Activated CD4-positive, alpha-beta T cell treated with anti-CD3 and anti-CD28 coated beads for 36 hours (primary cell): ENCODE measurements at regions not wholly inside any gene's neighbourhood (a gene's known extent, or its start where the extent isn't known, plus 50 kb on each side); places are given as distances from the start of the nearest gene placed in this dataset.

Source experiments
- ATAC-seq: fragments of 200-7000 bp; cut with Tn5 transposase; one replicate; pipeline ENCODE4 v1.10.0; 2021; ENCODE audit warnings: mild to moderate bottlenecking, moderate library complexity
- CTCF ChIA-PET: fragments of 350-600 bp; sonication (Branson Sonifier 250); formaldehyde crosslinking; loops from one replicate; lab custom pipeline; 2021; ENCODE audit warnings: antibody characterized with exemption; lab: Charles Lee
- POLR2A ChIA-PET: fragments of 350-600 bp; sonication (Branson Sonifier 250); formaldehyde crosslinking; loops from one replicate; lab custom pipeline; 2021; ENCODE audit warnings: antibody characterized with exemption, inconsistent platforms; lab: Charles Lee
- DNase-seq: peaks from one replicate; pipeline ENCODE4 v3.0.0-alpha.2; 2020
- H3K27ac Mint-ChIP-seq: one replicate; pipeline ENCODE4 v1.8.0; 2021; ENCODE audit warnings: mixed read lengths
- H3K27me3 Mint-ChIP-seq: one replicate; pipeline ENCODE4 v1.8.0; 2021; ENCODE audit warnings: mixed read lengths
- H3K36me3 Mint-ChIP-seq: one replicate; pipeline ENCODE4 v1.8.0; 2021; ENCODE audit warnings: low read depth, mixed read lengths
- H3K4me1 Mint-ChIP-seq: one replicate; pipeline ENCODE4 v1.8.0; 2021; ENCODE audit warnings: mixed read lengths
- H3K4me3 Mint-ChIP-seq: one replicate; pipeline ENCODE4 v1.8.0; 2021; ENCODE audit warnings: mild to moderate bottlenecking, moderate library complexity, mixed read lengths
- H3K9me3 Mint-ChIP-seq: one replicate; pipeline ENCODE4 v1.8.0; 2021; ENCODE audit warnings: low read depth, mixed read lengths
- intact Hi-C, 2 experiments: fragments of 100-400 bp; cut with DNase I in 1 of 2; cut with micrococcal nuclease in 1 of 2; formaldehyde crosslinking; loops; one replicate each; pipeline versions ENCODE4 v1.14.2 to v1.15.1; 2022 to 2024; cut with DNase I, micrococcal nuclease

DNA sequence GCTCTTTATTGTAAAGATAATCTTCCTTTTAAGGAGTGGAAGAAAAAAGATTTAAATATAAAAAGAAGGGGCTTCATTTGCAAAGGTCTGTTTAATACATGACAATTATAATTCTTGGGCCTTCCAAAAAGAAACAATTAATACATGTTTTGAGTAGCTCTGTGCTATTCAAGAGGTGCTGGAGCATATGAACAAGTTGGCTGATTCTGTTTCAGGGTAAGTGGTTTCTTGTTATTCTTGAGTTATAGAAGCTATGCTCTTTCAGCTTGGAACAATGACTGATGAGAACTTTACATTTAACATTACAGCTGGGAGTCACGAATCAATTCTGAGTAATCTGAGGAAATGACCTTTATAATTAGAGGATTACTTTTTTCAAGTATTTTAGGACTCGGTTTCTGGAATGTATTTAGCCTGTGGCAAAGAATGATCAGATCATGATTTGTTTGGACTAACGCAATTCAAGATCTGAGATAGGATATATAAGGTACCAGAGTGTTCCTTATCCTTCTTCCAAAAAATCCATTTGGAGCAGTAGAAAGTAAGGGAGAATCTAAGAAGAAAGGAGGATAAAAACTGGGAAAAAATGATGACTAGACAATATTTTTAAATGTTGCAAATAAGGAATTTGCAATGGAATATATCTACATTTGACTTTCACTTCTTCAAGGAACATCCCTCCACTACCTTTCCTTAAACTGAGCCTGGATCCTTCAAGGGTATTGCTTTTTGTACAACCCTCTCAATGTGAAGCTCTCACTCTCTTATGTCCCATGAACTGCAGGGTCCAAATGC, 77.1 kb upstream of the KCTD3 start:
- no peak for DNase-seq
- ATAC-seq, result no peak
- no peaks in the 10 kb centered on the region for H3K4me1 Mint-ChIP-seq
- CTCF ChIA-PET, result interaction anchor here (1.7 kb wide), 1 partner anchor 37 kb away, joined by 4 read pairs; no protein-coding TSS in a partner anchor
- no peak overlapping the region for H3K27ac Mint-ChIP-seq
- peaks cover 7% of the 10 kb centered on the region for H3K27me3 Mint-ChIP-seq
- H3K36me3 Mint-ChIP-seq, result no peaks in the 10 kb centered on the region
- H3K4me3 Mint-ChIP-seq, result no peak overlapping the region
- H3K9me3 Mint-ChIP-seq, result peaks cover 5% of the 10 kb centered on the region
- POLR2A ChIA-PET, result interaction anchor here (0.5 kb wide), 1 partner anchor 8 kb away, joined by 3 read pairs; no protein-coding TSS in a partner anchor
- intact Hi-C loops, result no loop called here

DNA sequence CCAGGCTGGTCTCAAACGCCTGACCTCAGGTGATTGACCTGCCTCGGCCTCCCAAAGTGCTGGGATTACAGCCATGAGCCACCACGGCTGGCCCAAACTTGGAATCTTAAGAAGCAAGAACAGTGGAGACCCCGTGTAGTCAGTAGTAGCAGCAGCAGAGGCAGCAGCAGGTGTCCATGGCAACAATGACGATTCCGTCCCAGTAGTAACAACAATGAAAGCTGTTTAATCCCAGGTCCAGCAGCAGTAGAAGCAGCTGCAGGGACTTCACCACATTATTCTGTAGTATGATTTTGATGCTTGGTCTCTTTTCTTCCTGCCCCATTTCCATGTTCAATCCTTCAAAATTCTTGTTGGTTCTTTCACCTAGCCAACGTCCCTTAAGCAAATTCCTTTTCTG, 69.6 kb upstream of the KCTD3 start:
- peaks cover 2% of the 10 kb centered on the region for H3K9me3 Mint-ChIP-seq
- H3K36me3 Mint-ChIP-seq, result no peaks in the 10 kb centered on the region
- peaks cover 10% of the 10 kb centered on the region for H3K27me3 Mint-ChIP-seq
- no peaks in the 10 kb centered on the region for H3K4me1 Mint-ChIP-seq
- POLR2A ChIA-PET, result no interaction called here
- CTCF ChIA-PET, result no interaction called here
- intact Hi-C loops, result no loop called here
- DNase-seq (no peak), ATAC-seq (no peak)
- no peak overlapping the region for H3K27ac Mint-ChIP-seq
- no peak overlapping the region for H3K4me3 Mint-ChIP-seq

- intact Hi-C loops, result no loop called here
- ATAC-seq, result no peak
- H3K36me3 Mint-ChIP-seq, result no peaks in the 10 kb centered on the region
- CTCF ChIA-PET, result no interaction called here
- H3K4me3 Mint-ChIP-seq, result no peak overlapping the region
- peaks cover 12% of the 10 kb centered on the region for H3K27me3 Mint-ChIP-seq
- no peaks in the 10 kb centered on the region for H3K9me3 Mint-ChIP-seq
- H3K27ac Mint-ChIP-seq, result no peak overlapping the region
- POLR2A ChIA-PET, result no interaction called here
- H3K4me1 Mint-ChIP-seq, result no peaks in the 10 kb centered on the region
- DNase-seq, result no peak
Observed at GRCh38 chr1:215501496-215501895, 65.6 kb upstream of the KCTD3 start.

DNA sequence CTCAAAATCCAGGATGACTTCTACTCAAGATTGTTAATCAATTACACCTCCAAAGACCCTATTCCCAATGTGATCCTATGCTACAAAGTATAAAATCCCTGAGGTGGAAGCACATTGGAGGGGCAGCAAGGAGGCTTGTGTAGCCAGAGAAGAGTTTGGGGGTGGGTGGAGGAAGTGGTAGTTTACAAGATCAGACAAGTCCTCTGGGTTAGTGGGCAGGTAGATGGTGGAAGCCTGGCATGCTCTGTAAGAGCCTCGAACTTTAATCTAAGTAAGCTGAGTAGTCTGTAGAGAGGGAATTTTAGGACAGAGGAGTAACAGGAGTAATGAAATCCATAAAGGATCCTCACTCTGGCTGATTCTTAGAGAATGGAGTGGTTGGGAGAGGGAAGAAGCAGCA, 65.0 kb upstream of the KCTD3 start:
- ChIA-PET POLR2A (no interaction called here), CTCF (no interaction called here)
- Mint-ChIP-seq H3K4me3 (no peak overlapping the region), H3K36me3 (no peaks in the 10 kb centered on the region), H3K27ac (no peak overlapping the region), H3K9me3 (no peaks in the 10 kb centered on the region), H3K4me1 (no peaks in the 10 kb centered on the region), H3K27me3 (peaks cover 12% of the 10 kb centered on the region)
- DNase-seq, result no peak
- no peak for ATAC-seq
- intact Hi-C loops, result no loop called here

DNA sequence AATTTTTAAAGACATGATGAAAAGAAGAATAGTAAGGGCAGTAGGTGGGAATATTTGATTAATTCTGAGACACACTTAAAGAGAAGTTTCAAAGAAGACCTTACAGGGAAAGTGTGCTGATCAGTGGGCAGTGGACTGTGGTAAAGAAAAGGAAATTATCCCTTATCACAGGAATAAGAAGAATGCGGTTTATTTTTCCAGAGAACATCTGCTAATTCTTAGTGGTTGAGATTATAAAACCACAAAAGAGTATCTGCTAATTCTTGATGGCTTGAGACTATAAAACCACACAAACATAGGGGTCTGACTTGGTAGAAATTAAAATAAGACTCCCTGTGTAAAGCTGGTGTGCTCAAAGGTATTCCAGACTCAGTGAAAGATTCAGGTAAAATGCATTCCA, 60.0 kb upstream of the KCTD3 start:
- ATAC-seq (no peak), DNase-seq (no peak)
- POLR2A ChIA-PET, result no interaction called here
- Mint-ChIP-seq H3K27ac (no peak overlapping the region), H3K27me3 (peaks cover 7% of the 10 kb centered on the region), H3K4me1 (no peaks in the 10 kb centered on the region), H3K9me3 (peaks cover 16% of the 10 kb centered on the region), H3K4me3 (no peak overlapping the region), H3K36me3 (no peaks in the 10 kb centered on the region)
- CTCF ChIA-PET, result no interaction called here
- intact Hi-C loops, result no loop called here

- intact Hi-C loops, result no loop called here
- POLR2A ChIA-PET, result no interaction called here
- Mint-ChIP-seq H3K27ac (no peak overlapping the region), H3K9me3 (peaks cover 18% of the 10 kb centered on the region), H3K36me3 (no peaks in the 10 kb centered on the region), H3K4me3 (no peak overlapping the region), H3K4me1 (no peaks in the 10 kb centered on the region), H3K27me3 (peaks cover 7% of the 10 kb centered on the region)
- no peak for ATAC-seq
- CTCF ChIA-PET, result no interaction called here
- DNase-seq, result no peak
Observed at GRCh38 chr1:215508311-215508710, 58.8 kb upstream of the KCTD3 start.
